Lung (tissue), 11 donors: ENCODE measurements at regions not wholly inside any gene's neighbourhood (a gene's known extent, or its start where the extent isn't known, plus 50 kb on each side); places are given as distances from the start of the nearest gene placed in this dataset.

Experiments
- ATAC-seq: fragments of 200-7000 bp; cut with Tn5 transposase; one replicate; pipeline ENCODE4 v1.9.1; 2020; ENCODE audit warnings: moderate number of reproducible peaks; ENCODE audit not compliant: insufficient read depth, low FRiP score
- DNase-seq, 3 donors: peaks; one replicate each; pipeline ENCODE4 v3.0.0-alpha.2; 2013 to 2017
- H3K27ac ChIP-seq, 2 donors: one replicate each; pipeline ENCODE4 v1.5.1; 2013; ENCODE audit warnings: mild to moderate bottlenecking in 2 of 2, moderate library complexity in 2 of 2, control low read depth in 1 of 2, inconsistent platforms in 1 of 2, low read depth in 1 of 2, low read length in 1 of 2
- H3K27me3 ChIP-seq, 3 donors: one replicate each; pipeline ENCODE4 v1.5.1; 2013; ENCODE audit warnings: low read length in 2 of 3; ENCODE audit not compliant: control insufficient read depth in 3 of 3, insufficient read depth in 3 of 3
- H3K36me3 ChIP-seq, 4 donors: one replicate each; pipeline ENCODE4 v1.5.1; 2013; ENCODE audit warnings: low read length in 4 of 4, mild to moderate bottlenecking in 1 of 4, moderate library complexity in 1 of 4; ENCODE audit not compliant: control insufficient read depth in 4 of 4, insufficient read depth in 4 of 4
- H3K4me1 ChIP-seq, 5 donors: one replicate each; pipeline ENCODE4 v1.5.1; 2013; ENCODE audit warnings: low read length in 5 of 5, mild to moderate bottlenecking in 2 of 5, moderate library complexity in 1 of 5; ENCODE audit not compliant: control insufficient read depth in 5 of 5, insufficient read depth in 5 of 5
- H3K4me3 ChIP-seq: one replicate; pipeline ENCODE4 v1.5.1; 2013; ENCODE audit warnings: mild to moderate bottlenecking, control low read depth, moderate library complexity
- H3K9ac ChIP-seq, 2 donors: one replicate each; pipeline ENCODE4 v1.5.1; 2013; ENCODE audit warnings: low read length in 2 of 2, control low read depth in 1 of 2; ENCODE audit not compliant: insufficient read depth in 1 of 2
- H3K9me3 ChIP-seq, 4 donors: one replicate each; pipeline ENCODE4 v1.5.1; 2013; ENCODE audit warnings: low read length in 3 of 4, mild to moderate bottlenecking in 1 of 4, moderate library complexity in 1 of 4; ENCODE audit not compliant: control insufficient read depth in 4 of 4, insufficient read depth in 3 of 4
- CTCF ChIP-seq: IDR thresholded peaks from 2 replicates; pipeline ENCODE4 v1.5.1; 2012; ENCODE audit warnings: mild to moderate bottlenecking; ENCODE audit errors: control extremely low read depth, extremely low read depth
- WGBS, 2 donors: extraction: QIAGEN DNeasy Blood & Tissue Kit; methylation state at CpG; one replicate each; pipeline ENCODE4 v1.1.7; 2013; 5-methylcytosine and 5-hydroxymethylcytosine counted together
- donor health status: control.
- donor health status: control.
- donor health status: Bipolar disorder and iron deficiency.
- donor health status: healthy.
- donor health status: DM: yes; HTN: yes; CAD: no.

GRCh38 chr10:71045936-71046335 lies 157.6 kb upstream of the PCBD1 start:
- no peak for TF ChIP-seq CTCF
- Histone ChIP-seq H3K4me1 (peaks cover 0 to 15% (median 0%) of the 10 kb centered on the region in 5 donors), H3K9me3 (peaks cover 0 to under 1% (median 0%) of the 10 kb centered on the region in 4 donors), H3K27ac (no peak overlapping the region), H3K27me3 (no peaks in the 10 kb centered on the region), H3K4me3 (no peak overlapping the region), H3K9ac (no peak overlapping the region), H3K36me3 (no peaks in the 10 kb centered on the region)
- ATAC-seq (no peak), DNase-seq (no peak)
- 74 to 79% methylated on average over 4 of the region's 4 CpGs for WGBS, 2 donors

- Histone ChIP-seq H3K27ac (no peak overlapping the region), H3K9me3 (peaks cover 0 to 2% (median 0%) of the 10 kb centered on the region in 4 donors), H3K9ac (no peak overlapping the region), H3K4me3 (no peak overlapping the region), H3K36me3 (no peaks in the 10 kb centered on the region), H3K27me3 (no peaks in the 10 kb centered on the region), H3K4me1 (peaks cover 0 to 15% (median 0%) of the 10 kb centered on the region in 5 donors)
- DNase-seq (no peak), ATAC-seq (no peak)
- TF ChIP-seq CTCF: no peak
- 77 to 85% methylated on average over 5 of the region's 5 CpGs for WGBS, 2 donors
Observed at GRCh38 chr10:71046747-71047146, 158.4 kb upstream of the PCBD1 start.

- no peak overlapping the region for H3K9ac ChIP-seq
- H3K27ac ChIP-seq: no peak overlapping the region
- no peaks in the 10 kb centered on the region for H3K27me3 ChIP-seq
- WGBS, 2 donors: 83 to 93% methylated on average over 6 of the region's 6 CpGs
- H3K9me3 ChIP-seq: peaks cover 0 to 2% (median 0%) of the 10 kb centered on the region in 4 donors
- H3K4me1 ChIP-seq: peaks cover 0 to 15% (median 0%) of the 10 kb centered on the region in 5 donors
- TF ChIP-seq CTCF: no peak
- no peak for ATAC-seq
- H3K4me3 ChIP-seq: no peak overlapping the region
- H3K36me3 ChIP-seq: no peaks in the 10 kb centered on the region
- DNase-seq: no peak
Observed at GRCh38 chr10:71048971-71049615, 160.7 kb upstream of the PCBD1 start.

- no peak overlapping the region for H3K4me3 ChIP-seq
- ATAC-seq (no peak), DNase-seq (no peak)
- peaks cover 0 to 11% (median 0%) of the 10 kb centered on the region in 5 donors for H3K4me1 ChIP-seq
- no peak overlapping the region for H3K27ac ChIP-seq
- H3K9ac ChIP-seq: no peak overlapping the region
- no peak for TF ChIP-seq CTCF
- WGBS, 2 donors: 91% methylated on average over 6 of the region's 6 CpGs
- no peaks in the 10 kb centered on the region for H3K36me3 ChIP-seq
- peaks cover 0 to 2% (median 0%) of the 10 kb centered on the region in 4 donors for H3K9me3 ChIP-seq
- no peaks in the 10 kb centered on the region for H3K27me3 ChIP-seq
Observed at GRCh38 chr10:71049994-71050393, 161.6 kb upstream of the PCBD1 start.
